B cell (primary cell): ENCODE measurements at regions not wholly inside any gene's neighbourhood (a gene's known extent, or its start where the extent isn't known, plus 50 kb on each side); places are given as distances from the start of the nearest gene placed in this dataset.

Experiments
- ATAC-seq: fragments of 200-7000 bp; cut with Tn5 transposase; one replicate; pipeline ENCODE4 v1.10.0; 2021; ENCODE audit warnings: low read depth, mild to moderate bottlenecking, moderate number of reproducible peaks, moderate library complexity
- CTCF ChIA-PET: fragments of 350-600 bp; sonication (Branson Sonifier 250); formaldehyde crosslinking; loops from one replicate; lab custom pipeline; 2021; ENCODE audit warnings: antibody characterized with exemption, inconsistent platforms; lab: Charles Lee
- POLR2A ChIA-PET: fragments of 350-600 bp; sonication (Branson Sonifier 250); formaldehyde crosslinking; loops from one replicate; lab custom pipeline; 2021; ENCODE audit warnings: antibody characterized with exemption; lab: Charles Lee
- DNase-seq: peaks from one replicate; pipeline ENCODE4 v3.0.0; 2013
- H2AFZ ChIP-seq: 2 replicates; pipeline ENCODE4 v1.6.1; 2012; ENCODE audit warnings: mild to moderate bottlenecking, low read depth, low read length; ENCODE audit not compliant: insufficient read depth, poor library complexity, severe bottlenecking
- H3K27ac ChIP-seq, 2 donors: 1 replicate in 1 of 2; 2 replicates in 1 of 2; pipeline ENCODE4 v1.5.1; 2012 to 2013; ENCODE audit warnings: low read length in 2 of 2, mild to moderate bottlenecking in 2 of 2, moderate library complexity in 1 of 2
- H3K27me3 ChIP-seq, 4 experiments: fragments of 200-600 bp in 1 of 4; sonication (generic) in 1 of 4; replicated peaks in 1 of 4; 1 replicate in 2 of 4; 2 replicates in 2 of 4; pipeline versions ENCODE4 v1.6.1 to v1.7.0; 2013 to 2016; ENCODE audit warnings: low read length in 3 of 4, mild to moderate bottlenecking in 2 of 4, mixed read lengths in 1 of 4, moderate library complexity in 1 of 4; ENCODE audit not compliant: insufficient read depth in 4 of 4, control insufficient read depth in 3 of 4; ENCODE audit errors: control extremely low read depth in 1 of 4
- H3K36me3 ChIP-seq, 2 experiments: replicated peaks in 1 of 2; 1 replicate in 1 of 2; 2 replicates in 1 of 2; pipeline versions ENCODE4 v1.6.1 to v1.7.1; 2013; ENCODE audit warnings: low read length in 1 of 2; ENCODE audit not compliant: insufficient read depth in 2 of 2, control insufficient read depth in 1 of 2; ENCODE audit errors: control extremely low read depth in 1 of 2, extremely low read depth in 1 of 2
- H3K4me1 ChIP-seq, 2 donors: fragments of 200-600 bp in 1 of 2; sonication (generic) in 1 of 2; 1 replicate in 1 of 2; 2 replicates in 1 of 2; pipeline versions ENCODE4 v1.5.1 to v1.6.1; 2013 to 2017; ENCODE audit warnings: low read length in 2 of 2; ENCODE audit not compliant: control insufficient read depth in 2 of 2, insufficient read depth in 2 of 2
- H3K4me2 ChIP-seq: replicated peaks from 2 replicates; pipeline ENCODE3; 2012; ENCODE audit warnings: mild to moderate bottlenecking, low read depth, low read length; ENCODE audit not compliant: poor library complexity, severe bottlenecking
- H3K4me3 ChIP-seq, 5 experiments: fragments of 200-600 bp in 1 of 5; sonication (generic) in 1 of 5; 1 replicate in 3 of 5; 2 replicates in 2 of 5; pipeline versions ENCODE4 v1.5.1 to v1.7.0; 2011 to 2016; ENCODE audit warnings: low read length in 4 of 5, mild to moderate bottlenecking in 4 of 5, low read depth in 2 of 5, control low read depth in 1 of 5, moderate library complexity in 1 of 5; ENCODE audit not compliant: insufficient read depth in 1 of 5; ENCODE audit errors: control extremely low read depth in 1 of 5, extremely low read depth in 1 of 5
- H3K79me2 ChIP-seq: fragments of 200-600 bp; sonication (generic); one replicate; pipeline ENCODE4 v1.6.0; 2016; ENCODE audit warnings: low read length; ENCODE audit not compliant: control insufficient read depth, insufficient read depth
- H3K9ac ChIP-seq: fragments of 200-600 bp; sonication (generic); 2 replicates; pipeline ENCODE4 v1.6.1; 2017; ENCODE audit warnings: mild to moderate bottlenecking, low read length, moderate library complexity
- H3K9me3 ChIP-seq, 3 donors: one replicate each; pipeline versions ENCODE4 v1.6.1 to v1.7.1; 2013; ENCODE audit warnings: low read length in 2 of 3; ENCODE audit not compliant: control insufficient read depth in 2 of 3, insufficient read depth in 1 of 3; ENCODE audit errors: control extremely low read depth in 1 of 3
- H4K20me1 ChIP-seq: 2 replicates; pipeline ENCODE4 v1.6.0; 2012; ENCODE audit warnings: mild to moderate bottlenecking, low read length; ENCODE audit not compliant: insufficient read depth, control insufficient read depth, poor library complexity, severe bottlenecking
- H3K27ac Mint-ChIP-seq: one replicate; pipeline ENCODE4 v1.8.0; 2021; ENCODE audit warnings: mixed read lengths
- H3K27me3 Mint-ChIP-seq: one replicate; pipeline ENCODE4 v1.8.0; 2021; ENCODE audit warnings: mixed read lengths
- H3K4me1 Mint-ChIP-seq: one replicate; pipeline ENCODE4 v1.8.0; 2021; ENCODE audit warnings: mixed read lengths
- H3K4me3 Mint-ChIP-seq: one replicate; pipeline ENCODE4 v1.8.0; 2021; ENCODE audit warnings: mixed read lengths
- H3K9me3 Mint-ChIP-seq: one replicate; pipeline ENCODE4 v1.8.0; 2022; ENCODE audit warnings: mixed read lengths; ENCODE audit not compliant: insufficient read depth
- CTCF ChIP-seq: fragments of 200-600 bp; IDR thresholded peaks from one replicate; pipeline ENCODE4 v1.8.0; 2022; ENCODE audit warnings: antibody characterized with exemption, mild to moderate bottlenecking
- EZH2 ChIP-seq: IDR thresholded peaks from 2 replicates; pipeline ENCODE4 v1.6.1; 2012; ENCODE audit warnings: borderline replicate concordance, low read depth, mild to moderate bottlenecking, moderate library complexity, low read length; ENCODE audit not compliant: insufficient read depth, poor library complexity, severe bottlenecking
- WGBS: methylation state at CpG from one replicate; pipeline ENCODE4 v1.1.5; 2013; ENCODE audit warnings: missing lambda C conversion rate; ENCODE audit not compliant: insufficient coverage; 5-methylcytosine and 5-hydroxymethylcytosine counted together
- intact Hi-C: fragments of 100-400 bp; cut with micrococcal nuclease; formaldehyde crosslinking; loops from one replicate; pipeline ENCODE4 v1.10.0; 2022

- H3K4me2 ChIP-seq: no peak overlapping the region
- no peak overlapping the region for H3K27ac Mint-ChIP-seq
- intact Hi-C loops: no loop called here
Measured at GRCh38 chr20:41992481-41992880, 374.3 kb upstream of the CHD6 start.

DNA sequence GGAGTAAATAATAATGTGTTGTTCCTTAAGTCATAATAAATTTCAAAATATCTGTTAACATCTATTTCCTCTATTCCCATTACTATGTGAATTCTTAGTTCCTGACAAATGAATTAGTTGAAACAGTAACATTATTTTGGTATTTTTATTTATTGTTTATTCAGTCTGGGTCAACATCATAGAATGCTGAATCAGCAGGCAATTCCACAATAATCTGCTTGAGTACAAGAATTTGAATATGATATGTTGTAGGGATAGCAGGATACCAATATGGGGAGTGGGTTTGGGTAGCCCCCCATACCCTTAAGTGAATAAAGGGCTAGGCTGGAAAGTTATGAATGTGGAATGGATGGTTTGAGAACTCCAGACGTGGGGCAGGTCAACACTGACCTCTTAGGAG lies 373.2 kb upstream of the CHD6 start:
- intact Hi-C loops: no loop called here
- DNase-seq: no peak

More at GRCh38 chr20:41992481-41992880, 374.3 kb upstream of the CHD6 start:
- H4K20me1 ChIP-seq: no peaks in the 10 kb centered on the region
- H2AFZ ChIP-seq: no peak overlapping the region
- DNase-seq: no peak
- POLR2A ChIA-PET: no interaction called here
- H3K4me1 ChIP-seq: no peaks in the 10 kb centered on the region
- H3K27ac ChIP-seq: no peak overlapping the region
- no peaks in the 10 kb centered on the region for H3K27me3 Mint-ChIP-seq
- ATAC-seq: no peak
- H3K9me3 ChIP-seq: no peaks in the 10 kb centered on the region
- 100% methylated on average over 1 of the region's 4 CpGs for WGBS
- H3K9ac ChIP-seq: no peak overlapping the region
- no peaks in the 10 kb centered on the region for H3K27me3 ChIP-seq
- no peak overlapping the region for H3K4me3 ChIP-seq
- TF ChIP-seq CTCF: no peak
- TF ChIP-seq EZH2: no peak
- CTCF ChIA-PET: no interaction called here
- H3K79me2 ChIP-seq: no peaks in the 10 kb centered on the region
- no peaks in the 10 kb centered on the region for H3K9me3 Mint-ChIP-seq
- no peaks in the 10 kb centered on the region for H3K4me1 Mint-ChIP-seq
- H3K36me3 ChIP-seq: no peaks in the 10 kb centered on the region
- H3K4me3 Mint-ChIP-seq: no peak overlapping the region

More for the DNA sequence above, 373.2 kb upstream of the CHD6 start:
- ATAC-seq: no peak
- Histone ChIP-seq H3K27ac (no peak overlapping the region), H3K4me3 (no peak overlapping the region), H3K27me3 (no peaks in the 10 kb centered on the region), H3K9me3 (no peaks in the 10 kb centered on the region), H2AFZ (no peak overlapping the region), H4K20me1 (no peaks in the 10 kb centered on the region), H3K4me1 (no peaks in the 10 kb centered on the region), H3K4me2 (no peak overlapping the region), H3K36me3 (no peaks in the 10 kb centered on the region), H3K79me2 (no peaks in the 10 kb centered on the region), H3K9ac (no peak overlapping the region)
- Mint-ChIP-seq H3K4me1 (no peaks in the 10 kb centered on the region), H3K9me3 (no peaks in the 10 kb centered on the region), H3K27me3 (no peaks in the 10 kb centered on the region), H3K27ac (no peak overlapping the region), H3K4me3 (no peak overlapping the region)
- WGBS: 50% methylated on average over 1 of the region's 1 CpG
- ChIA-PET POLR2A (no interaction called here), CTCF (no interaction called here)
- TF ChIP-seq EZH2 (no peak), CTCF (no peak)
